B cell (primary cell): ENCODE measurements at regions not wholly inside any gene's neighbourhood (a gene's known extent, or its start where the extent isn't known, plus 50 kb on each side); places are given as distances from the start of the nearest gene placed in this dataset.

ENCODE experiments used
- ATAC-seq: fragments of 200-7000 bp; cut with Tn5 transposase; one replicate; pipeline ENCODE4 v1.10.0; 2021; ENCODE audit warnings: low read depth, mild to moderate bottlenecking, moderate number of reproducible peaks, moderate library complexity
- CTCF ChIA-PET: fragments of 350-600 bp; sonication (Branson Sonifier 250); formaldehyde crosslinking; loops from one replicate; lab custom pipeline; 2021; ENCODE audit warnings: antibody characterized with exemption, inconsistent platforms; lab: Charles Lee
- POLR2A ChIA-PET: fragments of 350-600 bp; sonication (Branson Sonifier 250); formaldehyde crosslinking; loops from one replicate; lab custom pipeline; 2021; ENCODE audit warnings: antibody characterized with exemption; lab: Charles Lee
- DNase-seq: peaks from one replicate; pipeline ENCODE4 v3.0.0; 2013
- H2AFZ ChIP-seq: 2 replicates; pipeline ENCODE4 v1.6.1; 2012; ENCODE audit warnings: mild to moderate bottlenecking, low read depth, low read length; ENCODE audit not compliant: insufficient read depth, poor library complexity, severe bottlenecking
- H3K27ac ChIP-seq, 2 donors: 1 replicate in 1 of 2; 2 replicates in 1 of 2; pipeline ENCODE4 v1.5.1; 2012 to 2013; ENCODE audit warnings: low read length in 2 of 2, mild to moderate bottlenecking in 2 of 2, moderate library complexity in 1 of 2
- H3K27me3 ChIP-seq, 4 experiments: fragments of 200-600 bp in 1 of 4; sonication (generic) in 1 of 4; replicated peaks in 1 of 4; 1 replicate in 2 of 4; 2 replicates in 2 of 4; pipeline versions ENCODE4 v1.6.1 to v1.7.0; 2013 to 2016; ENCODE audit warnings: low read length in 3 of 4, mild to moderate bottlenecking in 2 of 4, mixed read lengths in 1 of 4, moderate library complexity in 1 of 4; ENCODE audit not compliant: insufficient read depth in 4 of 4, control insufficient read depth in 3 of 4; ENCODE audit errors: control extremely low read depth in 1 of 4
- H3K36me3 ChIP-seq, 2 experiments: replicated peaks in 1 of 2; 1 replicate in 1 of 2; 2 replicates in 1 of 2; pipeline versions ENCODE4 v1.6.1 to v1.7.1; 2013; ENCODE audit warnings: low read length in 1 of 2; ENCODE audit not compliant: insufficient read depth in 2 of 2, control insufficient read depth in 1 of 2; ENCODE audit errors: control extremely low read depth in 1 of 2, extremely low read depth in 1 of 2
- H3K4me1 ChIP-seq, 2 donors: fragments of 200-600 bp in 1 of 2; sonication (generic) in 1 of 2; 1 replicate in 1 of 2; 2 replicates in 1 of 2; pipeline versions ENCODE4 v1.5.1 to v1.6.1; 2013 to 2017; ENCODE audit warnings: low read length in 2 of 2; ENCODE audit not compliant: control insufficient read depth in 2 of 2, insufficient read depth in 2 of 2
- H3K4me2 ChIP-seq: replicated peaks from 2 replicates; pipeline ENCODE3; 2012; ENCODE audit warnings: mild to moderate bottlenecking, low read depth, low read length; ENCODE audit not compliant: poor library complexity, severe bottlenecking
- H3K4me3 ChIP-seq, 5 experiments: fragments of 200-600 bp in 1 of 5; sonication (generic) in 1 of 5; 1 replicate in 3 of 5; 2 replicates in 2 of 5; pipeline versions ENCODE4 v1.5.1 to v1.7.0; 2011 to 2016; ENCODE audit warnings: low read length in 4 of 5, mild to moderate bottlenecking in 4 of 5, low read depth in 2 of 5, control low read depth in 1 of 5, moderate library complexity in 1 of 5; ENCODE audit not compliant: insufficient read depth in 1 of 5; ENCODE audit errors: control extremely low read depth in 1 of 5, extremely low read depth in 1 of 5
- H3K79me2 ChIP-seq: fragments of 200-600 bp; sonication (generic); one replicate; pipeline ENCODE4 v1.6.0; 2016; ENCODE audit warnings: low read length; ENCODE audit not compliant: control insufficient read depth, insufficient read depth
- H3K9ac ChIP-seq: fragments of 200-600 bp; sonication (generic); 2 replicates; pipeline ENCODE4 v1.6.1; 2017; ENCODE audit warnings: mild to moderate bottlenecking, low read length, moderate library complexity
- H3K9me3 ChIP-seq, 3 donors: one replicate each; pipeline versions ENCODE4 v1.6.1 to v1.7.1; 2013; ENCODE audit warnings: low read length in 2 of 3; ENCODE audit not compliant: control insufficient read depth in 2 of 3, insufficient read depth in 1 of 3; ENCODE audit errors: control extremely low read depth in 1 of 3
- H4K20me1 ChIP-seq: 2 replicates; pipeline ENCODE4 v1.6.0; 2012; ENCODE audit warnings: mild to moderate bottlenecking, low read length; ENCODE audit not compliant: insufficient read depth, control insufficient read depth, poor library complexity, severe bottlenecking
- H3K27ac Mint-ChIP-seq: one replicate; pipeline ENCODE4 v1.8.0; 2021; ENCODE audit warnings: mixed read lengths
- H3K27me3 Mint-ChIP-seq: one replicate; pipeline ENCODE4 v1.8.0; 2021; ENCODE audit warnings: mixed read lengths
- H3K4me1 Mint-ChIP-seq: one replicate; pipeline ENCODE4 v1.8.0; 2021; ENCODE audit warnings: mixed read lengths
- H3K4me3 Mint-ChIP-seq: one replicate; pipeline ENCODE4 v1.8.0; 2021; ENCODE audit warnings: mixed read lengths
- H3K9me3 Mint-ChIP-seq: one replicate; pipeline ENCODE4 v1.8.0; 2022; ENCODE audit warnings: mixed read lengths; ENCODE audit not compliant: insufficient read depth
- EZH2 ChIP-seq: IDR thresholded peaks from 2 replicates; pipeline ENCODE4 v1.6.1; 2012; ENCODE audit warnings: borderline replicate concordance, low read depth, mild to moderate bottlenecking, moderate library complexity, low read length; ENCODE audit not compliant: insufficient read depth, poor library complexity, severe bottlenecking
- WGBS: methylation state at CpG from one replicate; pipeline ENCODE4 v1.1.5; 2013; ENCODE audit warnings: missing lambda C conversion rate; ENCODE audit not compliant: insufficient coverage; 5-methylcytosine and 5-hydroxymethylcytosine counted together
- intact Hi-C: fragments of 100-400 bp; cut with micrococcal nuclease; formaldehyde crosslinking; loops from one replicate; pipeline ENCODE4 v1.10.0; 2022
- TF ChIP-seq, protein P1 (sequence below): fragments of 200-600 bp; IDR thresholded peaks from one replicate; pipeline ENCODE4 v1.8.0; 2022; ENCODE audit warnings: antibody characterized with exemption, mild to moderate bottlenecking

DNA sequence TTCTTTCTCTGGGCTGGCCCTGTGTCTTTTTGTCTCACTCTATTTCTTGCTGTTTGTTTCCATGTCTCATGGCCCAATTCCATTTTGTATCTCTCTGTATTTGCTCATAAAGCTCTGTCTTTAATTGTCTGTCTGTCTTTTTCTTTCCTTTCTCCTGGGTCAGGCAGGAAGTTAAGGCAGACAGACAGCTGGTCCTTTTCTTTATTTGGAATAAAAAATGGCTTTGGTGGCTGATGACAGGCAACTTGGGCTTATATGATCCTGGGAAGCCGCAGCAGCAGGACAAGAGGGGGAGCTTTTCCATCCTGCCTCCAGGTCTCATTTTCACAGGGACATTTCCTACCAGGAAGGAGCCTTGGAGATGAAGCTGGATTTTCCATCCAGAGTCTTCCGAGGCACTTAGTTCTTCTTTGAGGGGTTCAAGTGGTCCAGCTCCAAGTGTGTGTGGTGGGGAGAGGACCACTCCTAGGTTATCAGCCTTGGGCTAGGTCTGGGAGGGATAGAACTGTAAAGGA is 138.7 kb downstream of the TDRD15 start:
- H3K27me3 ChIP-seq, result no peaks in the 10 kb centered on the region
- no peaks in the 10 kb centered on the region for H4K20me1 ChIP-seq
- H2AFZ ChIP-seq, result no peak overlapping the region
- H3K9ac ChIP-seq, result no peak overlapping the region
- Mint-ChIP-seq H3K4me3 (no peak overlapping the region), H3K9me3 (no peaks in the 10 kb centered on the region), H3K27ac (no peak overlapping the region), H3K27me3 (no peaks in the 10 kb centered on the region), H3K4me1 (no peaks in the 10 kb centered on the region)
- TF ChIP-seq, protein P1, sequence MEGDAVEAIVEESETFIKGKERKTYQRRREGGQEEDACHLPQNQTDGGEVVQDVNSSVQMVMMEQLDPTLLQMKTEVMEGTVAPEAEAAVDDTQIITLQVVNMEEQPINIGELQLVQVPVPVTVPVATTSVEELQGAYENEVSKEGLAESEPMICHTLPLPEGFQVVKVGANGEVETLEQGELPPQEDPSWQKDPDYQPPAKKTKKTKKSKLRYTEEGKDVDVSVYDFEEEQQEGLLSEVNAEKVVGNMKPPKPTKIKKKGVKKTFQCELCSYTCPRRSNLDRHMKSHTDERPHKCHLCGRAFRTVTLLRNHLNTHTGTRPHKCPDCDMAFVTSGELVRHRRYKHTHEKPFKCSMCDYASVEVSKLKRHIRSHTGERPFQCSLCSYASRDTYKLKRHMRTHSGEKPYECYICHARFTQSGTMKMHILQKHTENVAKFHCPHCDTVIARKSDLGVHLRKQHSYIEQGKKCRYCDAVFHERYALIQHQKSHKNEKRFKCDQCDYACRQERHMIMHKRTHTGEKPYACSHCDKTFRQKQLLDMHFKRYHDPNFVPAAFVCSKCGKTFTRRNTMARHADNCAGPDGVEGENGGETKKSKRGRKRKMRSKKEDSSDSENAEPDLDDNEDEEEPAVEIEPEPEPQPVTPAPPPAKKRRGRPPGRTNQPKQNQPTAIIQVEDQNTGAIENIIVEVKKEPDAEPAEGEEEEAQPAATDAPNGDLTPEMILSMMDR, result no peak
- no peak for TF ChIP-seq EZH2
- H3K4me3 ChIP-seq, result no peak overlapping the region
- ATAC-seq (no peak), DNase-seq (no peak)
- ChIA-PET CTCF (no interaction called here), POLR2A (no interaction called here)
- WGBS, result 63% methylated on average over 2 of the region's 2 CpGs
- H3K79me2 ChIP-seq, result no peaks in the 10 kb centered on the region
- no peaks in the 10 kb centered on the region for H3K36me3 ChIP-seq
- no peak overlapping the region for H3K27ac ChIP-seq
- no peaks in the 10 kb centered on the region for H3K4me1 ChIP-seq
- no peaks in the 10 kb centered on the region for H3K9me3 ChIP-seq
- intact Hi-C loops, result no loop called here
- no peak overlapping the region for H3K4me2 ChIP-seq

- TF ChIP-seq, protein P1, result no peak
- TF ChIP-seq EZH2, result no peak
- H3K27ac ChIP-seq, result no peak overlapping the region
- no peaks in the 10 kb centered on the region for H3K27me3 Mint-ChIP-seq
- no peaks in the 10 kb centered on the region for H3K27me3 ChIP-seq
- H3K4me3 Mint-ChIP-seq, result no peak overlapping the region
- H3K4me3 ChIP-seq, result no peak overlapping the region
- no peaks in the 10 kb centered on the region for H3K9me3 ChIP-seq
- H3K4me2 ChIP-seq, result no peak overlapping the region
- H3K27ac Mint-ChIP-seq, result no peak overlapping the region
- no peaks in the 10 kb centered on the region for H4K20me1 ChIP-seq
- no peaks in the 10 kb centered on the region for H3K79me2 ChIP-seq
- CTCF ChIA-PET, result no interaction called here
- H3K9ac ChIP-seq, result no peak overlapping the region
- no peaks in the 10 kb centered on the region for H3K4me1 ChIP-seq
- H3K9me3 Mint-ChIP-seq, result no peaks in the 10 kb centered on the region
- intact Hi-C loops, result no loop called here
- ATAC-seq, result no peak
- POLR2A ChIA-PET, result no interaction called here
- no peaks in the 10 kb centered on the region for H3K36me3 ChIP-seq
- no peak overlapping the region for H2AFZ ChIP-seq
- H3K4me1 Mint-ChIP-seq, result no peaks in the 10 kb centered on the region
- WGBS, result 88% methylated on average over 3 of the region's 3 CpGs
- no peak for DNase-seq
These were observed 139.9 kb downstream of the TDRD15 start for GRCh38 chr2:21263622-21264021.
